Osteoblast (primary cell): ENCODE measurements at regions not wholly inside any gene's neighbourhood (a gene's known extent, or its start where the extent isn't known, plus 50 kb on each side); places are given as distances from the start of the nearest gene placed in this dataset.
A peak's percentile ranks its signal among the peaks of the same experiment; 100 is the strongest.

Experiments
- DNase-seq: peaks from one replicate; pipeline ENCODE4 v3.0.0; 2011; ENCODE audit warnings: low spot score, mixed read lengths; ENCODE audit not compliant: insufficient read length; ENCODE audit errors: missing footprints
- H2AFZ ChIP-seq: 2 replicates; pipeline ENCODE4 v1.6.0; 2011; ENCODE audit warnings: mild to moderate bottlenecking, low read length
- H3K27ac ChIP-seq: 2 replicates; pipeline ENCODE4 v1.5.1; 2011; ENCODE audit warnings: mild to moderate bottlenecking, low read depth, low read length, moderate library complexity
- H3K27me3 ChIP-seq: 2 replicates; pipeline ENCODE4 v1.6.0; 2012; ENCODE audit warnings: mild to moderate bottlenecking, control low read depth, inconsistent platforms, low read length, moderate library complexity; ENCODE audit not compliant: insufficient read depth
- H3K36me3 ChIP-seq: 2 replicates; pipeline ENCODE4 v1.5.1; 2011; ENCODE audit warnings: mild to moderate bottlenecking, low read length, control low read depth, moderate library complexity; ENCODE audit not compliant: insufficient read depth
- H3K4me1 ChIP-seq: 2 replicates; pipeline ENCODE4 v1.5.1; 2011; ENCODE audit warnings: mild to moderate bottlenecking, low read length, control low read depth, moderate library complexity; ENCODE audit not compliant: insufficient read depth
- H3K4me2 ChIP-seq: 2 replicates; pipeline ENCODE4 v1.6.0; 2011; ENCODE audit warnings: mild to moderate bottlenecking, low read length; ENCODE audit not compliant: insufficient read depth
- H3K4me3 ChIP-seq: fragments of 200-600 bp; sonication (generic); 3 replicates; pipeline ENCODE4 v1.5.1; 2012; ENCODE audit warnings: mild to moderate bottlenecking, low read length, inconsistent platforms; ENCODE audit not compliant: insufficient read depth
- H3K79me2 ChIP-seq: 2 replicates; pipeline ENCODE4 v1.6.0; 2012; ENCODE audit warnings: mild to moderate bottlenecking, low read length, control low read depth, inconsistent platforms; ENCODE audit not compliant: insufficient read depth
- H3K9me3 ChIP-seq: 2 replicates; pipeline ENCODE4 v1.5.1; 2011; ENCODE audit warnings: low read depth, low read length, control low read depth
- H4K20me1 ChIP-seq: 2 replicates; pipeline ENCODE4 v1.6.0; 2012; ENCODE audit warnings: mild to moderate bottlenecking, low read length, control low read depth; ENCODE audit not compliant: insufficient read depth
- TF ChIP-seq, protein P1 (sequence below): IDR thresholded peaks from 2 replicates; pipeline ENCODE4 v1.5.1; 2011; ENCODE audit warnings: mild to moderate bottlenecking, low read depth, low read length, moderate library complexity; ENCODE audit errors: extremely low read depth

DNA sequence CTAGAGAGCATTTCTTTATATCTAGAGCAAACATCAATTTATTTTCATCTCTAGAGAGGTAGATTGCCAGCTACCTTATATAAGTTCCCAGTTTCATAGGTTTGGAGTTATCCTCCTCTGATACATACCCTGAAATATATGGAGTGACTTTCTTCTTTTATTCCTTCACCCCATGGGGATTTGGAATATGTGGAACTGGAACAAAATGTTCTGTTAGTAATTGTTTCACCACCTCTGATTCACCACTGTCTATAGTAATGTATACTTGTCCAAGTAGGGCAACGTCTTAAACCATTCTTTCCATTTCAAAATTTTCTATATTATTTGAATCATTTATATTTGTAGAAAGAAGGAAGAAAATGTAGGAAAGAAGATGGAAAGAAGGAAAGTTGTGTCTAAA is 511.2 kb upstream of the KCND2 start:
- TF ChIP-seq, protein P1, sequence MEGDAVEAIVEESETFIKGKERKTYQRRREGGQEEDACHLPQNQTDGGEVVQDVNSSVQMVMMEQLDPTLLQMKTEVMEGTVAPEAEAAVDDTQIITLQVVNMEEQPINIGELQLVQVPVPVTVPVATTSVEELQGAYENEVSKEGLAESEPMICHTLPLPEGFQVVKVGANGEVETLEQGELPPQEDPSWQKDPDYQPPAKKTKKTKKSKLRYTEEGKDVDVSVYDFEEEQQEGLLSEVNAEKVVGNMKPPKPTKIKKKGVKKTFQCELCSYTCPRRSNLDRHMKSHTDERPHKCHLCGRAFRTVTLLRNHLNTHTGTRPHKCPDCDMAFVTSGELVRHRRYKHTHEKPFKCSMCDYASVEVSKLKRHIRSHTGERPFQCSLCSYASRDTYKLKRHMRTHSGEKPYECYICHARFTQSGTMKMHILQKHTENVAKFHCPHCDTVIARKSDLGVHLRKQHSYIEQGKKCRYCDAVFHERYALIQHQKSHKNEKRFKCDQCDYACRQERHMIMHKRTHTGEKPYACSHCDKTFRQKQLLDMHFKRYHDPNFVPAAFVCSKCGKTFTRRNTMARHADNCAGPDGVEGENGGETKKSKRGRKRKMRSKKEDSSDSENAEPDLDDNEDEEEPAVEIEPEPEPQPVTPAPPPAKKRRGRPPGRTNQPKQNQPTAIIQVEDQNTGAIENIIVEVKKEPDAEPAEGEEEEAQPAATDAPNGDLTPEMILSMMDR, result no peak
- Histone ChIP-seq H2AFZ (no peak overlapping the region), H3K27ac (no peak overlapping the region), H3K9me3 (no peaks in the 10 kb centered on the region), H3K27me3 (no peaks in the 10 kb centered on the region), H3K36me3 (no peaks in the 10 kb centered on the region), H3K4me2 (no peak overlapping the region), H3K4me3 (no peak overlapping the region), H4K20me1 (no peaks in the 10 kb centered on the region), H3K4me1 (no peaks in the 10 kb centered on the region), H3K79me2 (no peaks in the 10 kb centered on the region)
- DNase-seq, result peak; percentile 68

DNA sequence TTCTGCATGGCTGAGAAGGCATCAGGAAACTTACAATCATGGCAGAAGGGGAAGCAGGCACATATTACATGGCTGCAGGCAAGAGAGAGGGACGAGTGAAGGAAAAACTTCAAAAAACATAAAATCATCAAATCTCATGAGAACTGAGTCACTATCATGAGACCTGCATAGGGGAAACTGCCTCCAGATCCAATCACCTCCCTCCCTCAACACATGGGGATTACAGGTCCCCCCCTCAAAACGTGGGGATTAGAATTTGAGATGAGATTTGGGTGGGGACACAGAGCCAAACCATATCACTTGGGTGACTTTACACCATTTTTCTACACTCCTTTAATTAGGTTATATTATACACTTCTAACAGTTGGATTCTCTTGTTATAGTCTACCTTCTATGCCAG is 490.7 kb upstream of the KCND2 start:
- no peaks in the 10 kb centered on the region for H3K79me2 ChIP-seq
- H3K27ac ChIP-seq, result no peak overlapping the region
- H3K4me3 ChIP-seq, result no peak overlapping the region
- TF ChIP-seq, protein P1, result no peak
- H4K20me1 ChIP-seq, result no peaks in the 10 kb centered on the region
- no peaks in the 10 kb centered on the region for H3K27me3 ChIP-seq
- no peak overlapping the region for H3K4me2 ChIP-seq
- no peaks in the 10 kb centered on the region for H3K9me3 ChIP-seq
- DNase-seq, result no peak
- no peaks in the 10 kb centered on the region for H3K36me3 ChIP-seq
- H3K4me1 ChIP-seq, result no peaks in the 10 kb centered on the region
- no peak overlapping the region for H2AFZ ChIP-seq

DNA sequence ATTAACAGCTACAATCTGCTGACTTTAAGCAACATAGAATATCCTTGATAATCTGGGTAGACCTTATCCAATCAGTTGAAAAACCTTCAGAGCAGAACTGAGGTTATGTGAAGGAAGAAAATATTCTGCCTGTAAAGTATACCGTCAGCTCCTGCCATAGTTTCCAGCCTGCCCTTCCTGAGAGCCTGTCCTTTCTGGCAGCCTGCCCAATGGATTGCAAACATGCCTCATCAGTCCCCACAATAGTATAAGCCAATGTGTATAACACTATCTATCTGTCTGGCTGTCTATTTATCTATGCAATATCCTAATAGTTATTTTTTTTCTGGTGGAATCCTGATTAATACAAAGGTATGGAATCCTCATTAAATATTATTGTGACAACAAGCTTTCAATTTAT is 489.2 kb upstream of the KCND2 start:
- Histone ChIP-seq H3K4me1 (no peaks in the 10 kb centered on the region), H4K20me1 (no peaks in the 10 kb centered on the region), H3K79me2 (no peaks in the 10 kb centered on the region), H2AFZ (no peak overlapping the region), H3K9me3 (no peaks in the 10 kb centered on the region), H3K4me3 (no peak overlapping the region), H3K4me2 (no peak overlapping the region), H3K27ac (no peak overlapping the region), H3K27me3 (no peaks in the 10 kb centered on the region), H3K36me3 (no peaks in the 10 kb centered on the region)
- TF ChIP-seq, protein P1, result no peak
- no peak for DNase-seq

DNA sequence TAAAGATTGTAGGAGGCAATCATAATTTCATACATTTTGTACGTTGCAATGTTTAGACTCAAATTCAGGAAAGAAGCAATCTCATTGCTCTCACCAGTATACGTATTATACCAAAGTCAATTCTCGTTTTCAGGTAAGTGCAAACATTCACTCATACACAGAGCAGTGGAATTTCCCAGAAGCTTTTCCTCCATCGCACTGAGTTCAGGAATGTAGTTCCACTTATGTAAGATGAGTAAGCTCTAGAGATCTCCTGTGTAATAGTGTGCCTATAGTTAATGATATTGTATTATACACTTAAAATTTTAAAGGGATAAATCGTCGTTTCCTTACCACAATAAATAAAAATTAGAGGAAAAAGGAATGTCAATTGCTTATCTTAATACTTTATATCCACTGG is 470.8 kb upstream of the KCND2 start:
- no peaks in the 10 kb centered on the region for H4K20me1 ChIP-seq
- no peaks in the 10 kb centered on the region for H3K27me3 ChIP-seq
- H2AFZ ChIP-seq, result no peak overlapping the region
- no peak for DNase-seq
- peaks cover 2% of the 10 kb centered on the region for H3K9me3 ChIP-seq
- H3K4me3 ChIP-seq, result no peak overlapping the region
- H3K4me1 ChIP-seq, result no peaks in the 10 kb centered on the region
- no peaks in the 10 kb centered on the region for H3K36me3 ChIP-seq
- no peak overlapping the region for H3K27ac ChIP-seq
- TF ChIP-seq, protein P1, result no peak
- H3K4me2 ChIP-seq, result no peak overlapping the region
- H3K79me2 ChIP-seq, result no peaks in the 10 kb centered on the region
